ENCODE measurements at regions not wholly inside any gene's neighbourhood (a gene's known extent, or its start where the extent isn't known, plus 50 kb on each side); places are given as distances from the start of the nearest gene placed in this dataset.
A peak's percentile ranks its signal among the peaks of the same experiment; 100 is the strongest.
"Not testable (repeated sequence)": the region's sequence is repeated elsewhere in the genome, so short reads cannot be mapped to it uniquely, and the experiment has no call there.

DNA sequence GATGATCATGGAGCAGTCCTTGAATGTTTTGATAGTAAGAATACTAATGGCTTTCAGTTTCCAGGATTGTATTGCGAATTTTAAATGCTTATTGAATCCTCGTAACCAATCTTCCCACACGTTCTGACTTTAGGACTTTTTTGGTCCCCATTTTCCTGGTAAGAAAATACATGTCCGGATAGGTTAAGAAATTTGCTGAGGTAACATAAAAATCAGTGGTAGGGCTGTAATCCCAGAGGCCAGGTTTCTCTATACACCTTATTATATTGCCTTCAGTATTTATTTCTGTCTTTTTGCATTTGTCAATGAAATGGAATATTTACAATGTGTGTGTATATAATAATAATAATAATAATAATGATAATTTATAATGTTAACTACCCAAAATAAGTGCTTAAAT lies 603.2 kb downstream of the TMEM182 start:
- no peak for DNase-seq (ENCODE audit: low read depth)

DNA sequence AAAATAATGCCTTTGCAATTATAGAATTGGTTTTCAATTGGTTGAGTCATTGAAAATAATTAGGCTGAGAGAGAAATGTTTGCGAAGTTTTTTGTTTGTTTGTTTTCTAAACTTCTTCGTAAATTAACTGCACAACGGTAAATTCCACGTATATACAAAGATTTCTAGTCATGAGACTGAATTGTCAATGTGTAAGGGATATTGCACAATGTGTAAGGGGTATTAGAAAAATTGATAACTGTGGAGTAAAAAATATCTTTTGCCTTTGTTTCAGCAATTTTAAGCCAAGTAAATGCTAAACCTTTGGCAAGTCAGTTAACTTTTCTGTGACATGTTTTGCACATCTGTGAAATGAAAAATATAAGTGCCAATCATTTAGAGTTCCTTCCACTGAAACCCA lies 606.0 kb downstream of the TMEM182 start:
- no peak for DNase-seq (ENCODE audit: low read depth)

DNA sequence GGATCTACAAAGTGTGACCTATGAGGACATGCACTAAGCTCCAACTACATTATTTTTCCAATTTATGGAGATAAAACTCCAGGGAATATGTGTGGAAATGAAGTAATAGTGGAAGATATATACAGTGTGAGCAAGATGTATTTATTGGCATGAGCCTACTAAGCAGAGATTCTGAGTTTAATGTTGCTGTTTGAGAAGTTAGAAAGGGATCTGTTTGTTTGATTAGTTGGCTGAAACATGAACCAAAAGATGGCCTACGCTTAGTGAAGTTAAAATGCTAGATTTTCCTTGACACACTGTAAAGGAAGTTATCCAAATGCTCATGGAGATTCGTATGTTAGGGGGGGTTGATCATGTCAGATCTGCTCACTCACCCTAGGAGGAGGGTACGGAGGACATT lies 621.7 kb downstream of the TMEM182 start:
- no peak for DNase-seq (ENCODE audit: low read depth)

DNA sequence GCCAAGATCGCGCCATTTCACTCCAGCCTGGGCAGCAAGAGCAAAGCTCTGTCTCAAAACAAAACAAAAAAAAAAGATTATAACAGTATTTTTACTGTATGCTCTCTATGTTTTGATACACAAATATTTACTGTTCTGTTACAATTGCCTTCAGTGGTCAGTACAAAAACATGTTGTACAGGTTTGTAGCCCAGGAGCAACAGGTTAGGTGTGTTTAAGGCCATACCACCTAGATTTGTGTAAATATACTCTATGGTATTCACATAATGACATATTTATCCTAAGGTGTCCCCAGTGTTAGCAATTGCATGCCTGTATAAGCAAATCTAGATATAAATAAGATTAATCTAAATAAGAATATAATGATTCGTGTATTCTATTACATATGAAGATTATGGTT lies 625.0 kb downstream of the TMEM182 start:
- DNase-seq (ENCODE audit: low read depth) = no peak

DNA sequence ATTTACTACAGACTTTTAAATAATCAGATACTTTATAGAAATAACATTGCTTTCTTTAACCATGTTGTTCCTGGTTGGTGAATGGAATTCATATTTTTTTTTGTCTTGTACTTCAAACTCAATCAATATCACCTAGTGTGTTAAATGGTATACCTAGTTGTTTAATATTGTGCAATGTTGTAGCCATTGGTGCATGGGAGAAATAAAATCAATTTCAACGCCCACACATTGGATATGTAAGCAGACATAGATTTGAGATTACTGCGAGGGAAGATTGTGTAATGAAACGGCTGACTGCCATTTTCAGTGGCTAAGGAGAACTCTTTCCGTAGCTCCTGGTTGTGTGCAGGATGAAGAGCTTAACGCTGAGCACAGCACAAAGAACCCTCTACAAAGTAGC lies 626.1 kb downstream of the TMEM182 start:
- DNase-seq (ENCODE audit: low read depth) = no peak

DNA sequence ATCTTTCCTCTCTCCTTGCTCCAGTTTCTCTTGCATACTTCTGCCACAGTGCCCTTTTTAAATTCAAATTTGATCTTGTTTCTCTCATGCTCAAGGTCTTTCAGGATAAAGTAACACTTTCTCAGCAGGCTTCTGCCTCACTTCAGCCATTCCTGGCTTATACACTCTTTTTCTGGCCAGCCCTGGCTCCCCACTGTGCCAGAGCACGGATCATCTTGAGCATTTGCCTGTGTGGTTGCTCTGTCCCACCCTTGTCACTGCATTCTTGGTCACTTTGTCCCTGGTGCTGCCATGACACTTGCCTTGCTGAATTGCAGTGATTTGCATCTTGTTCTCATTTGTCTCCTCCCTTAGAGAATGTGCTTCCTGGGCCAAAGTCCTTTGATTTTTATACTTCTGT lies 634.3 kb downstream of the TMEM182 start:
- no peak for DNase-seq (ENCODE audit: low read depth)

DNA sequence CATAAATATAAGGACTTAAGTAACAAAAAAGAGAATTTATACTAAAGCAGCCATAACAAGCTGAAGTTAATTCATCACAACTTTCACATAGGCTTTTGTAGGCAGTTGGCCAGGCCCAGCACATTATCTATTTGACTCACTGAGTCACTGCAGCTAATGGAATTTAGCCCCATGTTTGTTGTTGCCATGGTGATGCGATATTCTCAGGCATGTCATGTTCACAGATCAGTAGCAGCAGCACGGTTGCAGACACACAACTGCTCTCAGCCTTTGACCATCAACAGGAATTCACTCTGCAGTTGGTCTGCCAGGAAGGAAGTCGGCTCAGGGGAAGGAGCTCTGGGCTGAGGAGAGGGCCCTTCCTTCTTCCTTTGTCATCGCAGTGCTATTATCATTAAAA lies 639.8 kb downstream of the TMEM182 start:
- DNase-seq (ENCODE audit: low read depth) = no peak

DNA sequence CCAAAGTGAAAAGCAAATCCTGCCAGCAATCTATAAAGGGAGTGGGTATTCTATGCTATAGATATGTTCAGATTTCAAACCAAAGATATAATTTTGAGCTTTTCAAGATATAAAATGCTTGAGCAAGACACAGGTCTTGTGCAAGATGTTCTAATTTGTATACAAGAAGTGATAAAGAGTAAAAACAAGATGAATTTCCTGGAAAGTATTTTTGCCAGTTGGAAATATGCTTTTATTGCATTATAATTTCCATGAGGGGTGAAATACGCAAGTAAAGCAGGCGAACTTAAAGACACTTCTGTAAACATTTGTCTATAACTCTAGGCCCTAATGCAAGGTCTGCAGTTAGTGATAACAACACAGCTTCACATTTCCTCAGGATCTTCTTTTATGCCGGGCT lies 640.5 kb downstream of the TMEM182 start:
- DNase-seq (ENCODE audit: low read depth) = no peak

DNA sequence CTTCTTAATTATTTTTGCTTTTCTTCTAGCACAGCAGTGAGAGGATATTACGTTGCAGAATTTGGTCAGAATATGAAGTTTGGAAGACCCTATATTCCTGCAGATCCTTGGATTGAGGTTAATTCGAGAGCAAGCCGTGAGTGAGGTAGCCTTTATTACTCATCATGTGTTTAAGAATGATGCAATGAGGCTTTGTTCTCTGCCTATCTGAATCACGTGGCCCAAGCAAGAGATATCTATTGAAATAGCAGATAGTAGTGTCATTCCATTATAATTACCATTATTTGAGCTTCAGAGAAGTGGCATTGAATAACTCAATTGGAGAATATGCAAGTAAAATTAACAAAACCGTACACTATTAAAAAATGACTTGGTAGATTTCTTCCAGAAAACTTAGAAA lies 641.1 kb downstream of the TMEM182 start:
- DNase-seq (ENCODE audit: low read depth) = no peak

DNA sequence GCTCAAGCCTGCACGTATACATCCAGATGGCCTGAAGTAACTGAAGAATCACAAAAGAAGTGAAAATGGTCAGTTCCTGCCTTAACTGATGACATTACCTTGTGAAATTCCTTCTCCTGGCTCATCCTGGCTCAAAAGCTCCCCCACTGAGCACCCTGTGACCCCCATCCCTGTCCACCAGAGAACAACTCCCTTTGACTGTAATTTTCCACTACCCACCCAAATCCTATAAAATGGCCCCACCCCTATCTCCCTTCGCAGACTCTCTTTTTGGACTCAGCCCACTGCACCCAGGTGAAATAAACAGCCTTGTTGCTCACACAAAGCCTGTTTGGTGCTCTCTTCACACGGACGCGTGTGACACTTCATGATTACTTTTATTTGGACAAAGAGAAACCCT lies 641.6 kb downstream of the TMEM182 start:
- not testable (repeated sequence) for DNase-seq (ENCODE audit: low read depth)

DNA sequence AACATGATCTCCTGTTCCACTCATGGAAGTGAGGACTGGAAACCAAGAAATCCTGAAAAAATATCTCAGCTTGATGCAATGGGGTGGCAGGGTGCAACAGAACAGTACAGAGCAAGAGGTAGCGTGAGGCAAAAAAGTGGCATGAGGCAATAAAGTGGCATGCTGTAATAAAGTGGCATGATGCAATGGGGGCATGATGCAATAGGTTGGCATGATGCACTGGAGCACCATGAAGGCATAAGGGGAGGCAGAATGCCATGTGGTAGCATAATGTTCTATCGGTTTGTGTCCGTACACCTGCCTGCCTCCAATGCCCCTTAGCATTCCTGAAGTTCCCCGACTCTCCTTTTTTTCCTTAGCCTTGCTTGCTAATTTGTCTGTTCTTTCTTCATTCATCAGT lies 648.4 kb downstream of the TMEM182 start:
- DNase-seq (ENCODE audit: low read depth) = no peak

DNA sequence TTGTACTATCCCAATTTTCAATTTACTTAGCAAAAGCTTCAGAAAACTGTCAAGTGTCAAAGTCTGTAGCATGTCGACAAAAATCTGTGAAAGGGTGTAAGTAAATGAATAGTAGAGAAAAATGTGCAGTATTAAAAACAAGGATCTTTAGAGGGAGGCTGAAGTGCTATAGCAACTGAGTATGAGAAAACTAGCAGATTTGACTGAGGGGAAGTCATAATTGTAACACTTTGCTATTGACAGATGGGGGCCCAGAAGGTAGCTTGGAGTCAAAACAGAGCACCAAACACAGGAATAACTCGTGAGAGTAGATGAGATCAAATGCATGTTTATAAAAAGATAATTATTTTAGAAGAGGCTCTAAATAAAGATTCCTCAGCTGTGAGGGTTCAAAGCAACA lies 657.7 kb downstream of the TMEM182 start:
- DNase-seq (ENCODE audit: low read depth) = no peak

DNA sequence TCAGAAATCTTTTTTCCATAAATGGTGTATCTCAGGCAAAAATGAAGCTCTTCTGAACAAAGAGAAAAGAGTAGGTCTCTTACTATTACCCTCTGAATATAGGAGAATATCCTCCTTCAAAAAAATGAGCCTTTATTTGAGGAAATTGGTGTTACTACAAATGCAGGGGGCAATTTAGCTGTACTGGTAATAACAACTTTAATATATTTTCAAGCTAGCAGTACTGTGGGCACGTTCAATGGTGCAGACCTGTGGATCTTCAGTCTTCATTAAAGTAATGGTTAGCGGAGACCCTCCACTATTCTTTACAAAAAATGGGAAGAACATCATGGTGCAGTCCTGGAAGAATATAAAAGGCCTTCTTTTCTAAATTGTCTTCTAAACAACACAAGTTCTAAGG lies 661.3 kb downstream of the TMEM182 start:
- no peak for DNase-seq (ENCODE audit: low read depth)

DNA sequence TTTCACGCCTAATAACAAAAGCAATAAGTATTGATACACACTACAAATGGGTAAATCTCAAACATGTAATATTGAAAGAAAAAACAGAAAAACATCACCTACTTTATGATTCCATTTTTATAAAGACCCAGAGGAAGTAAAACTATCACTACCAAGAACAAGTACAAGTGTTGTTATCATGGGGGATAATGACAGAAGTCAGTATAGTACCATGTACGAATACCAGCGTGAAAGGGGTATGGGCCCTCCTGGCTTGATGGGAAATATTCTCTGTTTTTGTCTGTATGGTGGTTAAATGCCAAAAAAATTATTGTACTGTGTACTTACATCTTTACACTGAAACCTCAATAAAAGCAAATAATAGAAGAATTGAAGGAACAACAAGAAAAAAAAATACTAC lies 665.7 kb downstream of the TMEM182 start:
- no peak for DNase-seq (ENCODE audit: low read depth)

DNA sequence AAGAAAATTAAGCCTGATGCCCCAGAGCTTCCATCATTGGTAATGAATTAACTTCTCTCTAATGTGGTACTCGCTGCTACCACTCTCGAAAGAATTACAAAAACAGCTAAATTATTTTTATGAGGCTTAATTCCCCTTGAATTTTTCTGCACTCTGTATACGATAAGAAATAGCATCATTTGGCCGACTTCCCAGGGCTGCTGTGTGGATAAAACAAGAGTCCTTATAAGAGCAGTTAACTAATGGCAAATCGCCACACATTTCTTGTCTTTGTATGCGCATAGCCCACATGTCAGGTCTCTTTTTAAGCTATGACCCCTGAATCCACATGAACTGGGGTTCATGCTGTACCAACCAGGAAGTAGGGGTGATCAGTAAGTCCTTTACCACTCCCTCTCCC lies 668.4 kb downstream of the TMEM182 start:
- DNase-seq (ENCODE audit: low read depth) = no peak

DNA sequence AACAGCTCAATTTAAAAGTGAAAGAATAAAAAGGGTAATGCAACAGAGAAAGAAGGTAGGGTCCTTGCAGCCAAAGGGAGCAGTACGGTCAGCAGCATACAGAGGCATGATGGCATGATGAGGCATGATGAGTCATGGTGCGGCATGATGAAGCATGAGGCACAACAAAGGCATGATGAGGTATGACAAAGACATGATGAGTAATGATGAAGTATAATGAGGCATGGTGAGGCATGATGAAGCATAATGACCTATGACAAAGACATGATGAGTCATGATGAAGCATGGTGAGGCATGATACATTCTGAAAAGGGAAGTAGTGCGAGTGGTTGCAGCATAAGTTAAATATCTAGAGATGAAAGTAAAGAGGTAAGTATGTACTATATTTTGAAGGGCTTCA lies 673.2 kb downstream of the TMEM182 start:
- peak; percentile 1 for DNase-seq (ENCODE audit: low read depth)

DNA sequence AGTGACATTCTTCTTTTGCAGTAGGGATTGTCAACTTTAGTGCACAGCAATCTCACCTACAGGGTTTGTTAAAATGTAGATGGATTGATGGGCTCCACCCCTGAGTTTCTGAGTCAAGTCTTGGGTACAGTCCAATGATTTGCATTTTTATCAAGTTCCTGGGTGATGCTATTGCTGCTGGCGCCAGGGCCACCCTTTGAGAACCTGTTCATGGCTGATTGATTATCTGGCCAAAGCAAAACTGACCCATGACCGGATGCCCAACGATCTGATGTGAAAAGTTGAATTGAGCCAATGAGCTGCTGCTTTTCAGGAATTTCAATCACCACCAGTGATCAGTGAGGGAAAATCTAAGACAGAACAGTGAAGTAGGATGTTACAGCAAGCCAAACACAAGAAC lies 675.3 kb downstream of the TMEM182 start:
- no peak for DNase-seq (ENCODE audit: low read depth)

DNA sequence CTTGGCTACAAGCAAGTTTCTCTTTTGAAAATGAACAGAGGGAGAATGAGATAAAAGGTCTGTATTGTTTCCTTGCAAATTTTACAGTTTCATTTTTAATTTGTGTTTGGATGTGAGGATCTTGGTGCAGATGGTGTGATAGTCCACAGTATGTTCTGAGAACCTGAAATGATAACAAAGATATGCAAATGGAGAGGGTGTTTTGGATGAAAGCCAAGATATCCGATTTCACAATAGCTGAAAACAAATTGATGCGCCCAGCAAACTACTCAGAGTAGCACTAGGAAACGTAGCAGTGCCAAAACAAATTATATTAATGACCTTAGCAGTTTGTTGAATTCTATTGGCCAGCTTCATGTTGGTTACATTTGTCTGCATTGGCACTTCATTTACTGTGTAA lies 683.5 kb downstream of the TMEM182 start:
- DNase-seq (ENCODE audit: low read depth) = no peak

DNA sequence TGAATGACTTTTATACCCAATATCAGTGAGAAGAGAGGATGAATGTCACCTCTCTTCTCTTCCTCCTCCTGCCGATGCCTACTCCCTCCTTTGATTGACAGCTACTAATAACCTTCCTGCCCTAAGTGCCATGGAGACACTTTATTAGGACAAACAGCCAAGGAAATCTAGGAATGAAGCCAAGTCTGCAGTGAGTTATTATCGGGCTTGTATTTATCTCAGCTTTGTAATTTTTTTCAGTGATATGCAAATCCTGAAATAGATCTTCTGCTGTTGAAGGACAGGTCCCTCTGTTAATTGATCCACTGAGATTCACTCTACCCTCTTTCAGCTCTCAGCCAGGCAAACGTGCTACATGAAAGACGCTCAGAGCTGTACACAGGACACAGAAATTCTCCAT lies 686.7 kb downstream of the TMEM182 start:
- no peak for DNase-seq (ENCODE audit: low read depth)

DNA sequence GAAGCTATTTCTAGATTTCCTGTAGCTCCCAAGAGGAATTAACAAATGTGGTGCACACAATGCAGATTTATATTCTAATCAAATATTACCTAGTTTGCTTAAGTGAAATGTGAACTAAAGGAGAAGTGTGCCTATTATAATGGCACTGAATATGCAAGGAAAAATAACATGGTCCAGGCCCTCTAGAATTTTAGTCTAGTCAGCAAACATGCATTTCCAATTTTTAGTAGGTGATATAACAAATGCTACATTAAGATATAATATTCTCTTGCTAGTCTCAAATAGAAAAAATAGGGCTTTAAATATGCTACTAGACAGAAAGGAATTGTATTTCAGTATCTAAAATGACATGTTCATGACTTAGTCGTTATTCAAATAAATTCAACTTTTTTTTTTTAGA lies 689.5 kb downstream of the TMEM182 start:
- DNase-seq (ENCODE audit: low read depth) = no peak

DNA sequence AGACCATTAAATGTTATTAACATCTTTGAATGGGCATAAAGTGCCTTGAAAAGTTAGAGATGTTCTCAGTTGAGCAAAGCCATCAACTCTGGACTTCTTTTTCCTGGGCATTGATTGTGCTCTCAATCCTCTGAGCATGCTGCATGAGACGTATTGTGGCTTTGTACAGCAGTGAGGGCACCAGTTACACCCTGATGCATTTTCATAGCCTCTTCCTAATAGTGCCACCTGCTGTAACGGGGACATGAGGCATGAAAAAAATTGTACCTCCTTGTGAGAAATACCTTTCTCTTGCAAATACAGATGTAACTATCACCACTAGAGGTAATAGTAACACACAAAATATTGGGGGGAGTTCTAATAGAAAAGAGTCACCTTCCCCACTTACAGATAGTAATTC lies 697.5 kb downstream of the TMEM182 start:
- no peak for DNase-seq (ENCODE audit: low read depth)

DNA sequence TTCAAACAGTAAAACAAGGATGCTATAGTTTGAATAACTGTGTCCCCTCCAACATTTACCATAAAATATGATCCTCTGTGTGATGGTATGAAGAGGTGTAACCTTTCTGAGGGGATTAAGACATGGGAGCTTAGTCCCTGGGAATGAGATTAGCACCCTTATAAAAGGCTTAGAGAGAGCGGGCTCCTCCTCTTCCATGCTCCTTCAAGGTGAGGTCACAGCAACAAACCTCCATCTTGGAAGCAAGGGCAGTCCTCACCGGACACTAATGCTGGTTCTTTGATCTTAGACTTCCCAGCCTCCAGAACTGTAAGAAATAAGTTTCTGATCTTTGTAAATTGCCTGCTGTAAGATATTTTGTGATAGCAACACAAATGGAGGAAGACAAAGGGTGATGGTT lies 700.3 kb downstream of the TMEM182 start:
- DNase-seq (ENCODE audit: low read depth) = no peak

DNA sequence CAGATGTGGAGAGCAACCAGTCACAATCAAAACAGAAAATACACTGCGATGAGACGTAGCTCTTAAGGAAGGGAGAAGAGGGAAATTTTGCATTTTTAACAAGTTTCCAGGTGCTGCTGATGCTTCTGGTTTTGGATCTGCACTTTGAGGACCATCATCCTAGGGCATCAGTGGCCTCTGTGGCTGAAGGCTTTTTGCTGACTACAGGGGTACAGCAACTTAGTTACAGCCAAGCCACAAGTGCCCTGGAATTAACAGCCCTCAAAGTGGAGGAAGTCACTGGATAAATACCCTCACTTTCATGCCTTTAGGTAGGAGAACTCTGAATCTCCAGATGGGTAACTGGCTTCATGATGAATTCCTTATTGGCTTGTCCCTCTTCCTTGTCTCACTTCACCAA lies 700.9 kb downstream of the TMEM182 start:
- no peak for DNase-seq (ENCODE audit: low read depth)

DNA sequence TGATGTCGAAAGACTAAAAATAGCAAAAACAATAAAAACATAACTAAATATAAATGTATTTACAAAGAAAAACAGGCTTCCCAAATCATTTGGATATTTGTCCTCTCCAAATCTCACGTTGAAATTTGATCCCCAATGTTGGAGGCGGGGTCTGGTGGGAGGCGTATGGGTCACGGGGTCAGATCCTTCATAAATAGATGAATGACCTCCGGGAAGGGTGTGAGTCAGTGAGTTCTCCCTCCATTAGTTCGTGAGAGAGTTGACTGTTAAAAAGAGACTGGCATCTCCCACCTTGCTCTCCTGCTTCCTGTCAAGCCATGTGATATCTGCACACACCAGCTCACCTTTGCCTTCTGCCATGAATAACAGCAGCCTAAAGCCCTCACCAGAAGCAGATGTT lies 703.0 kb downstream of the TMEM182 start:
- DNase-seq (ENCODE audit: low read depth) = no peak

DNA sequence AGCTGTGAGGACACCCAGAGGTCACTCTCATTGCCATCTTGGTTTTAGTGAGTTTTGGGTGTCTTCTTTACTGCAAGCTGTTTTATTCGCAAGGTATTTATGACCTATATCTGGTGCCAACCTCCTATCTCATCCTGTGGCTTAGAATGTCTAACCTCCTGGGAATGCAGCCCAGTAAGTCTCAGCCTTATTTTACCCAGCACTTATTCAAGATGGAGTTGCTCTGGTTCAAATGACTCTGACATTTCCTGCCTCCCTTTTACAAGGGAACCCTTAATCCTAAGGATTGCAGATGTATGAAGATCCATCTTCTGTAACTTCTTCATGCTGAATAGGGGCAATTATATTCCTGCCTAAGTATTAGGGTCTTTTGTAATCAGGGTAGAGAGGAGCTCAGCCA lies 708.0 kb downstream of the TMEM182 start:
- DNase-seq (ENCODE audit: low read depth) = no peak
